SJSA1 (cell line): ENCODE measurements at regions not wholly inside any gene's neighbourhood (a gene's known extent, or its start where the extent isn't known, plus 50 kb on each side); places are given as distances from the start of the nearest gene placed in this dataset.

Source experiments
- DNase-seq, 2 experiments: peaks; one replicate each; pipeline ENCODE4 v3.0.0-alpha.2; 2015 to 2020; ENCODE audit warnings: low spot score in 2 of 2, low read depth in 1 of 2
- H3K27ac ChIP-seq: fragments of 250-450 bp; sonication (Bioruptor Pico); 2 replicates; pipeline ENCODE4 v1.5.1; 2020; ENCODE audit warnings: mild to moderate bottlenecking, moderate library complexity
- H3K27me3 ChIP-seq: fragments of 250-450 bp; sonication (Bioruptor Pico); replicated peaks from 2 replicates; pipeline ENCODE4 v1.5.1; 2020; ENCODE audit warnings: mild to moderate bottlenecking, moderate library complexity
- H3K36me3 ChIP-seq: fragments of 250-450 bp; sonication (Bioruptor Pico); 2 replicates; pipeline ENCODE4 v1.5.1; 2020; ENCODE audit warnings: mild to moderate bottlenecking
- H3K4me1 ChIP-seq: fragments of 250-450 bp; sonication (Bioruptor Pico); replicated peaks from 2 replicates; pipeline ENCODE4 v1.6.1; 2021; ENCODE audit warnings: mild to moderate bottlenecking
- H3K4me3 ChIP-seq: fragments of 250-450 bp; sonication (Bioruptor Pico); 2 replicates; pipeline ENCODE4 v1.5.1; 2020; ENCODE audit warnings: mild to moderate bottlenecking
- H3K9me3 ChIP-seq: fragments of 250-450 bp; sonication (Bioruptor Pico); replicated peaks from 2 replicates; pipeline ENCODE4 v1.5.1; 2020; ENCODE audit warnings: mild to moderate bottlenecking

DNA sequence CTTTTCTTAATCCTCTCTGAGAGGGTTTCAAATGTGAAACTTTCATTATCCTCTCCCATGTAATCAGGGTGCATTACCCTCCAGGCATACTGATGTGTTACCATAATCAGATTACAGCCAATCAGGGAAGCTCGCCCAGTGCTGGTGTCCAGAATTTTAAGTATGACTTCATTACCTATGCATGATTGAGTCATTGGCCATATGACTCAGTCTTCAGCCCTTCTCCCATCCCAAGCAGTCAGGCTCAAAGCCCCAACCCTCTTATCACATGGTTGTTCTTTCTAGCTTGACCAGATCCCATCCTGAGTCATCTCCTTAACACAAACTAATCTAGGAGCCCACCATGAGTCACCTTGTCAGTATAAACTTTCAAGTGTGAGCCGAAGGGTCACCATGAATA lies 1668.1 kb upstream of the AGA start:
- Histone ChIP-seq H3K36me3 (no peaks in the 10 kb centered on the region), H3K27me3 (no peaks in the 10 kb centered on the region), H3K9me3 (peaks cover 14% of the 10 kb centered on the region; the same call in 1 of the 2 replicates), H3K4me3 (no peak overlapping the region), H3K27ac (no peak overlapping the region), H3K4me1 (no peaks in the 10 kb centered on the region)
- no peak for DNase-seq

DNA sequence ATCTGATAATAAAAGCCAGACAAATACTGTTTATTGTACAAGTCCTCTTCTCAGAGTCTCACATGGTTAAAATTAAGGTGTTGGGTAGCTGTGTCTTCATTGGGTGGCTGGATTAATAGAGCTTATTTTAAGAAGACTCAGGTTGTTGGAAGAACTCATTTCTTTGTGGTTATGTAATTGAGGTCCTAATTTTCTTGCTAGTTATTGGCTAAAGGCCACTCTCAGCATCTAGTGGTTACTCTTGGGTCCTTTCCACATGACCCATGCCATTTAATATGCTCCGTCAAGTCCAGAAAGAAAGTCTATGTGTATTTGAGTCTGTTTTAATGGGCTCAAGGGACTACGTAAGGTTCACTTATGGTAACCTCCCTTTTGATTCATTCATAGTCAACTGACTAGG lies 1668.6 kb upstream of the AGA start:
- H3K27ac ChIP-seq = no peak overlapping the region
- H3K4me1 ChIP-seq = no peaks in the 10 kb centered on the region
- DNase-seq = no peak
- H3K4me3 ChIP-seq = no peak overlapping the region
- no peaks in the 10 kb centered on the region for H3K36me3 ChIP-seq
- H3K27me3 ChIP-seq = no peaks in the 10 kb centered on the region
- peaks cover 12% of the 10 kb centered on the region; the same call in 1 of the 2 replicates for H3K9me3 ChIP-seq

DNA sequence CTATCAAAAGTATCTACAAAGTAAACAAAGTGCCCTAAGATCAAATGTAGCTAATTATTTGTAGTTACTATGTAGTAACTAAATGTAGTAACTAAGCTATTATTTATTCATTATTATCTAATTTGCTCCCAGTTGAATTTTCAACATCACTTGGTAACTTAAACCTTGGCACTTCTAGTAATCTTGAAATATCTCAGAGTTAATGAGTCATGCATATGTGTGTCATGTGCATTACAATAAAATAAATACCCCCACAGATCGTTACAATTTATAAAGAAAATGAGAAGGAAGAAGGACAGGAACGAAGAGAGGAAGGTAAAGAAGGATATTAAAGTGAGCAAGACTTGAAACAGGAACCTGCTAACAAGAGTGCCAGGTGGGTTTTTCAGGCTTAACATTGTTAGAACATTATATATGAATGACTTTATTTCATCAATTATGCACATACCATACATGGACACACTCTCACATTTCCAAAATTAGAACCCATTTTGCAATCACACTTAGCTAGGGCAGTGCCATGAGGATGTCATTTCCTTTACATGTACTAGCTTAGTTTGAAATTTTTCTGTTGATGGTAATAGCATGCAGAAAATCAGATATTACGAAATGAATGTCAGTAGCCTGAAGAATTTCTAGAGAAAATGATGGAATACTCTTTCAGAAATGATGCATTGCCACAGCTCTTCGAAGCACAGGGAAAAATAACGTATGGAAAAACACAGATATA lies 1670.4 kb upstream of the AGA start:
- no peak overlapping the region for H3K4me3 ChIP-seq
- H3K27me3 ChIP-seq = no peaks in the 10 kb centered on the region
- H3K27ac ChIP-seq = no peak overlapping the region
- H3K4me1 ChIP-seq = no peaks in the 10 kb centered on the region
- peaks cover 12% of the 10 kb centered on the region; the same call in 1 of the 2 replicates for H3K9me3 ChIP-seq
- DNase-seq = no peak
- H3K36me3 ChIP-seq = no peaks in the 10 kb centered on the region

DNA sequence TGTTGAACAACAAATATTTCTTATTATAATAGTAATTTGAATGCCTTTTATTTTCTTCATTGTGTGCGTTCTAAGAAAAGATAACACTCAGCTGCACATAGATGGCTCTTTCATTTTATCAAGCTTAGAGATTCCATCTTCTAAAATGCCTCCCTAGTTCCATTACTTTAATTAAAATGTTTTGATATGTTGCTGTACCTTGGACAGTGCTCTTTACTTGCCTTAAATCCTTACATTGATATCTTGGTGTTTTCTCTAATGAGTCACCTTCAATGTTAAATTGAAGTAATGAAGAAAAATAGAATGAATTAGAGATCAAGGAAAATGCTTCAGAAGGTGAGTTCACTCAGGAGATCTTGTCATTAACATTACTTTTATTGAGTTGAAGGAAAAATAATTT lies 1672.4 kb upstream of the AGA start:
- Histone ChIP-seq H3K27me3 (no peaks in the 10 kb centered on the region), H3K4me1 (no peaks in the 10 kb centered on the region), H3K4me3 (no peak overlapping the region), H3K36me3 (no peaks in the 10 kb centered on the region), H3K27ac (no peak overlapping the region), H3K9me3 (peaks cover 9% of the 10 kb centered on the region; the same call in 1 of the 2 replicates)
- no peak for DNase-seq

DNA sequence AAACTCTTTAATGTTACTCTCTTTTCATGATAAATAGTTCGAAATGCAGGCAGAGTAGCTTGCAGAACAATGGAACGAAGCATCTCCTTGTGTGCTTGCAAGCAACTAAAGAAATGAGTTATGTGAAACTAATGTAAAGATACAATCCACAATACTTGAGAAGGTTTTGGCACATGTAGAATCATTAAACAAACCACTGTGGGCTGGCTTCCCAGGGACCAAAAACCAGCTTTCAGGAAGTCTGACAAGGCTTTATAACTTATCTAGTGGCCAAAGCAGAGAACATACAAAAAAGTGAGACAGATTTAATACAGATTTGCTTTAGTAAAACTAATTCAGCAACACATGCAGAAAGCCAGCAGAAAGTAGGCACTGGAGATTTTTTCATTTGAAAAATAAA lies 1673.8 kb upstream of the AGA start:
- Histone ChIP-seq H3K4me3 (no peak overlapping the region), H3K27me3 (no peaks in the 10 kb centered on the region), H3K9me3 (peaks cover 7% of the 10 kb centered on the region; the same call in 1 of the 2 replicates), H3K27ac (no peak overlapping the region), H3K4me1 (no peaks in the 10 kb centered on the region), H3K36me3 (no peaks in the 10 kb centered on the region)
- DNase-seq = no peak

DNA sequence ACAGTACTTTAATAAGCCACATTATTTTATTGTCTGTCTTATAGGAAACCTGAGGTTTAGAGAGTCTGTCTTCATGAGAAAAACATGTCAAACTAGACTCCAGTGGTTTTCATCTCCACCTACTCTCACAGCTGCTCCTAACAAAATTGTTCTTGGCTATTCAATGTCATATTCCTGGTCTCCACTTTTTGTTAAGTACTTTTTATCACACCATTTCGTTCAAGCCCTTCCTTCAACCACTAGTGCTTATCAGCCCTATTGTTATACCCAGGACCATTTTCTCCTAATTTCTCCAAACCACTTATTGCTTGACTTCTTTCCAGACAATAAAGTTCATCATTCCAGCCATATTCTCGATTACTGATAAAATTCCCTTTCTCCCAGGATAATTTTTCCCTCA lies 1674.3 kb upstream of the AGA start:
- Histone ChIP-seq H3K27ac (no peak overlapping the region), H3K36me3 (no peaks in the 10 kb centered on the region), H3K9me3 (peaks cover 7% of the 10 kb centered on the region; the same call in 1 of the 2 replicates), H3K4me3 (no peak overlapping the region), H3K4me1 (no peaks in the 10 kb centered on the region), H3K27me3 (no peaks in the 10 kb centered on the region)
- DNase-seq = no peak

DNA sequence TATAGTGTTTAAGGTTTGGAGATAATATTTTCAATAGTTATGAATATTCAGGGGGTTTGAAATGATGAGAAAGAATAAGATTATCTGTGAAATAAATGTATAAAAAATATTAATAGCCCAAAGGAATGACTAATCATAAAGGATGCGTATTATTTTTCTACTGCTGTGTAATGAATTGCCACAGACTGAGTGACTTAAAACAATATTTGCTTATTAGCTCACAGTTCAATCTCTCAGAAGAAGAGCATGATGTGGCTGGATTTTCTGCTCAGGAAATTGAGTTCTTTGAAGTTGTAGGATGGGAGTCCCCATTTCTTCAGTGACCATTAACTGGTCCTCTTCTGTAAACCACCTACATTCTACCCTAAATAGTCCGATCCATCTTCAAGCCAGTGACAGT lies 1680.8 kb upstream of the AGA start:
- Histone ChIP-seq H3K4me1 (no peaks in the 10 kb centered on the region), H3K27me3 (no peaks in the 10 kb centered on the region), H3K27ac (no peak overlapping the region), H3K4me3 (no peak overlapping the region), H3K9me3 (no peaks in the 10 kb centered on the region), H3K36me3 (no peaks in the 10 kb centered on the region)
- DNase-seq = no peak

DNA sequence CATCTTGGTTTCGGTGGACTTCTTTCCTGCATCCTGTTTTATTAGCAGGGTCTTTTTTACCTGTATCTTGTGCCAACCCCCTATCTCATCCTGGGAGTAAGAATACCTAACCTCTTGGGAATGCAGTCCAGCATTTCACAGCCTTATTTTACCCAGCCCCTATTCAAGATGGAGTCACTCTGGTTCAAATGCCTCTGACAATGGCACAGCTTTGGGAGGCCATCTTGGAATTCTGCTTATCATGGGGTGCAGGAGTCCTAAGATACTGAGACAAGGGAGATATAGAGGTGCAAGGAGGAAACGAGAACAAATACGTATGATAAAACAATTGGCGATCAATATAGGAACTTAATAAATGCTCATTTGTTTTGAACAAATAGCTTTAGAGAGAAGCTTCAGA lies 1682.2 kb upstream of the AGA start:
- DNase-seq = no peak
- Histone ChIP-seq H3K9me3 (no peaks in the 10 kb centered on the region), H3K27me3 (no peaks in the 10 kb centered on the region), H3K4me3 (no peak overlapping the region), H3K27ac (no peak overlapping the region), H3K36me3 (no peaks in the 10 kb centered on the region), H3K4me1 (no peaks in the 10 kb centered on the region)

DNA sequence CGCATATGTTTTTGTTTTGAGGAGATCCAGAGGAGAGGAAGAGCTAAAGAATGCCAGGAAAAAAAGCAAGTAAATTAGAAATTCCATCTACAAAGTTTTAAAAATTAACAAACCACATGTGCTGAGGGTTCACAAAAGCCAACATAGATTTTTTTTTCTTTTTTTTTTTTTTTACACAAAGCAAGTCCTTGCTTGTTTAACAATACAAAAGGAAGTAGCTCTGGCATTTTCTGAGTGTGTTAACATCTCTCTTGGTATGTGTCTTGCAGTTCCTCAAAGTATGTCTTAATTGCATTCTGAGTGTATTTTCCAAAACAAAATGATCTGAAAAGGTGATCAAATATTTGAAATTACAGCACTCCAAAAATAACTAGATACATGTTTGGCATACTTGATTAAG lies 1682.7 kb upstream of the AGA start:
- no peak overlapping the region for H3K4me3 ChIP-seq
- no peaks in the 10 kb centered on the region for H3K36me3 ChIP-seq
- no peak for DNase-seq
- no peaks in the 10 kb centered on the region for H3K4me1 ChIP-seq
- H3K9me3 ChIP-seq = no peaks in the 10 kb centered on the region
- H3K27me3 ChIP-seq = no peaks in the 10 kb centered on the region
- H3K27ac ChIP-seq = no peak overlapping the region

DNA sequence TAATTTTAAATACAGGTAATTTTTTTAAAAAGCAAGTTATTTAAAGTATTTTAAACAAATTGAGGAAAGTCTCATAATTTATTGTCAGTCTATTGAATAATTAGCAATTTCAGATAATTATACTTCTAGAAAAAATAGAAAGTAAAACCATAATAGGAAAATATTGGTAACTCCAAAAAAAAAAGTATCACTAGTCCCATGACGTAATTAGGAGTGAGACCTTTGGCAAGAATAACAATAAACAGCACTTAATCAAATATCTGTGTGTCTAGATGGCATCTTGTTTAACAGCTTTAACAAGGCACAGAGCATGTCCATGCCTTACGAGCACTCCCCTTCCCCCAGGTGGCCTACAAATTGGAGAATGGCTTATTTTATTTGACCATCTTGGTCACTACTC lies 1683.6 kb upstream of the AGA start:
- H3K27me3 ChIP-seq = no peaks in the 10 kb centered on the region
- no peak for DNase-seq
- no peaks in the 10 kb centered on the region for H3K4me1 ChIP-seq
- H3K36me3 ChIP-seq = no peaks in the 10 kb centered on the region
- H3K4me3 ChIP-seq = no peak overlapping the region
- H3K27ac ChIP-seq = no peak overlapping the region
- H3K9me3 ChIP-seq = no peaks in the 10 kb centered on the region; the same call in 1 of the 2 replicates

DNA sequence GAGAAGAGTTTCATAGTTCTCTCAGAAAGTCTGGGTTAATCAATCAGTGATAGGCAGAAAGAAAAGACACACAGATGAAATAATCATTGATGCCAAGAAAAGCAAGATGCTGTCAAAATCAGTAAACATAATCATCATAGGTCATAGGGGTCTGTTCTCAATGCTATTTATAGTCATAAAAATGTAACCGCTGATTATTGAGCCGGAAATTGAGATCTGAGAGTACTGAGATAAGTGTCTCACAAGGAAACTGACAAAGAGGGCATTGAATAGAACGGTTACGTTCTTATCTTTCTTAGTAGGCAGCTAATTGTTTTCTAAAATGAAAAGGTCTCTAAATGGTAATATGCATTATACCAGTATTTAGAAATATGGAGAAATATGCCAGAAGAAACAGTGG lies 1686.1 kb upstream of the AGA start:
- no peak overlapping the region for H3K4me3 ChIP-seq
- H3K36me3 ChIP-seq = no peaks in the 10 kb centered on the region
- H3K4me1 ChIP-seq = no peaks in the 10 kb centered on the region
- H3K27me3 ChIP-seq = no peaks in the 10 kb centered on the region
- H3K27ac ChIP-seq = no peak overlapping the region
- no peaks in the 10 kb centered on the region; the same call in none of the 2 replicates for H3K9me3 ChIP-seq
- no peak for DNase-seq

DNA sequence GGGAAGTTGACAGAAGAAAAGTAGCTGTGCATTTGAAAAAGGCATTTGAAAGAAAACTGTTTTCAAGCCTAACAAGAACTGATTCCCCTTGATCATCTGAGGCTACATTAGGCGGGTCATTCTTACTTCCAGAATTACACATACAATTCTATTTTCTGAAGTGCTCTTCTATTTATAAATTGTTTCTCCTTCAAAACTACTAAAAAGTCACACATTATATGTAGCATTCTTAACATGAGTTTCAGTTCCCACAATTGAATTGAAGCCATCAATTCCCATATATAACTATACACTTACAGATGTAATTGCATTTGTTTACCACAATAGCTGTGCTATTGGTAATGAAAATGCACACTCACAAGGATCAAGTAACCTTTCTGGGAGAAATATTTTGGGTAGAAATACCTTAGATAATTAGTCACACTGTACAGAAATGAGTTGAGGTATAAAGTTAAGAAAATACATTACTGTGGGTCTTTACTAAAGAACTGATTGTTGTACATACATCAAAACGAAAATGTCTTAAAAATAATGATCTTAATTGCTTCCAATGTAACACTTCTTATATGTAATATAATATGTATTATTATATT lies 1688.0 kb upstream of the AGA start:
- Histone ChIP-seq H3K27me3 (no peaks in the 10 kb centered on the region), H3K36me3 (no peaks in the 10 kb centered on the region), H3K9me3 (no peaks in the 10 kb centered on the region; the same call in none of the 2 replicates), H3K27ac (no peak overlapping the region), H3K4me1 (no peaks in the 10 kb centered on the region), H3K4me3 (no peak overlapping the region)
- no peak for DNase-seq

DNA sequence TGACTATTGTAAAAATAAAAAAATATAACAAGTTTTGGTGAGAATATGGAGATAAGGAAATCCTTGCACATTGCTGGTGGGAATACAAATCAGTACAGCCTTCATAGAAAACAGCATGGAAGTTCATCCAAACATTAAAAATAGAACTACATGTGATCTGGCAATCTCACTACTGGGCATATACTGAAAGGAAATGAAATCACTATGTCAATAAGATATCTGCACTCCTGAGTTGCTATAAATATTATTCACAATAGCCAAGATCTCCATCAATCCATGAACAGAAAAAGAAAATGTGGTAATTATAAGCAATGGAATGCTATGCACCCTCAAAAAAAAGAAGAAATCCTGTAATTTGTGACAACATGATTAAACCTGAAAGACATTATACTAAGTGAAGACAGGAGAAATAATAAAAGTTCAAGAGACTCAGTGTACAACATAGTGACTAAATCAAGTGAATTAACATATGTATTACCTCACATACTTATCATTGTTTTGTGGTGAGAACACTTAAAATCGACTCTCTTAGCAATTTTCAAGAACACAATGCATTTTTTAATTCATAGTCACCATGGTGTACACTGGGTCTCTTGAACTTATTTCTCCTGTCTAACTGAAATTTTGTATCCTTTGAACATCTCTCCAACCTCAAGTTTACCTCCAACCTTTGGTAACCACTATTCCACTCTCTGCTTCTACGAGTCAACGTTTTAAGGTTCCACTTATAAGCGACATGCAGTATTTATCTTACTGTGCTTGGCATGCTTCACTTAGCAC lies 1703.7 kb upstream of the AGA start:
- Histone ChIP-seq H3K27ac (no peak overlapping the region), H3K4me3 (no peak overlapping the region), H3K27me3 (no peaks in the 10 kb centered on the region), H3K9me3 (no peaks in the 10 kb centered on the region), H3K4me1 (no peaks in the 10 kb centered on the region), H3K36me3 (no peaks in the 10 kb centered on the region)
- no peak for DNase-seq

DNA sequence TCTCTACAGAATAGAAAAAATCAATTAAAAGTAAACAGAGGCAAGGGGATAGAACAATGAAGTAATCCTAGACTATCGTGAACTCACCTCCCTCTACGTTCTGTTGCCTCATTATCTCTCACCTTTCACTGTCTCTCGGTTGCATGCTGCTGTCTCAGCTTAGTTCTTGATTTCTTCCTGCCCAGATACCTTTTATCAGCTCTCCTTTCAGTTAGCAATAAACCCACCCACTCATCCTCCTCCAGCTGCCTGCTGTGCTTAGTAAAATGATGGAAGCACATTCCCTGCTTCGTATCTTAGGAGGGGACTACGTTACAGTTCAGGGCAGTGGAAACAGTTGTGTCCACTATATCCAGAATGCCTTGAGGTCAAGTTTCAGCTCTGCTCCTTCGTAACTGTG lies 1709.5 kb upstream of the AGA start:
- Histone ChIP-seq H3K4me3 (no peak overlapping the region), H3K27ac (no peak overlapping the region), H3K4me1 (no peaks in the 10 kb centered on the region), H3K9me3 (no peaks in the 10 kb centered on the region), H3K36me3 (no peaks in the 10 kb centered on the region), H3K27me3 (no peaks in the 10 kb centered on the region)
- no peak for DNase-seq
